T1000 (cell line): ENCODE measurements at regions not wholly inside any gene's neighbourhood (a gene's known extent, or its start where the extent isn't known, plus 50 kb on each side); places are given as distances from the start of the nearest gene placed in this dataset.

Experiments used
- DNase-seq: peaks from one replicate; lab custom pipeline; 2025; ENCODE audit warnings: mixed read lengths; lab: John Stamatoyannopoulos, UW

DNA sequence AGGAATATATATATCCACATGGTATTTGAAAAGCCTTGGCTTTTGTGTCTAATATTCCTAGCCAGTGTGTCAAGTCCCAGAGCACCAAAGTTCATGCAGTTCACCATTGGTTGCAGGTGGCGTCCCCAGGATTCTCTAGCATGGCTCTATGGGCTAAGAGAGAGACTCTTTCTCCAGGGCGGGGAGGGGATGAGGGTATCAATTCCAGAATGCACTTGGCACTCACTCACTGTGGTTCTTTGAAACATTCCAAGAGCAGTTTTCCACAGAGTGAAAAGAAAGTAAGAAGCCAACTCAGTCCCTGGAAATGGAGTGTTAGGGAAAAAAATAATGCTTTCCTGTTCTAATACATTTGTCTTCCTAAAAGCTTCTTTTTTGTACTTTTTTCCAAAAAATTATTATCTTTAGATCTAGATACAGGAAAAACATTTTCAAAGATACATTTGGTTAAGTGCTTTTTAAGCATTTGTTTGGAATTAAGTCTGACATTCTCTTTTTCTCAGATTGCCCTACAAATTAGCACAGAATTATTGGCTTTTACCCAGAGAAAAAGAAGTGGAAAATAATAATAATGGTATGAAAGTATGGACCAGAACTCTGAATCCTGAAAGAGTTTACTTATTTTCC lies 239.9 kb downstream of the PAX3 start:
- no peak for DNase-seq

GRCh38 chr2:222057347-222058073 lies 241.3 kb downstream of the PAX3 start:
- DNase-seq: no peak

- DNase-seq: no peak
Measured at GRCh38 chr2:222055328-222055727, 243.5 kb downstream of the PAX3 start.

DNA sequence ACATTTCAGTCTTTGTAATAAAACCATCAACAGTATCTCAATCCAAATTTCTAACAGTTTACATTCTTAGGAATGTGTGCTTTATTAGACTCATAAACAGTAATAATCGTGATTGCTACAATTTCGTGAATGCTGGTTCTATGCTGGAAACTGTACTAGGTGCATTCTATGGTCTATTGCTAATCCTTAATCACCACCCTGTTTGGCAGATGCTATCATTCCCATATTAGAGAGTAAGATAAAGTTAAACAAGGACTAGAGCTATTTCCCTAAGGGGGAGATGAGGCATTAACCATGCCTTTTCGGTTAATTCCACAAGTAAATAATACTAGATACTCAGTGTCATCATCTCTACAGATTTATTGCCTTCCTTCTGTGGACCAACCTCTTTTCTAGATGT lies 244.0 kb downstream of the PAX3 start:
- DNase-seq: no peak

DNA sequence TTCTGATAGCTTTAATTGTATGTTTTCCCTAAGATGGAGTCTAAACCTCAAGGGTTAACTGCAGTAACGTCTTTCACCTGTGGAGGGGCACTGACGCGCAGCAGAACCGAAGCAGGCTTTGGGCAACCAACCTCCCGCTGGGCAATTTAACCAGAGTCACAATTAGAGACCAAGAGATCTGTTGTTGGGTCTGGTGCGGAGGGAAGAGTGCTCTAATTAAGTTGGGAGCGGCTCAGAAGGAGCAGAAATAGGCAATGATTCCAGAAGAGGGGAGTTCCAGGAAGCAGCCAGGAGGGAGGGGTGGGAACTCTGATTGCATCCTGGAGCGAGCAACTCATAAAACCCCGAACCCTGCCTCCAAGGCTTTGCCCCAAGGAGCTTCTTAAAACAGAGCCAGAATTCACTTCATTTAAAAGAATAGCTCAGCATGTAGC lies 245.8 kb downstream of the PAX3 start:
- DNase-seq: no peak

- no peak for DNase-seq
Measured at GRCh38 chr2:222050981-222051380, 247.8 kb downstream of the PAX3 start.

- no peak for DNase-seq
Measured at GRCh38 chr2:222049946-222050345, 248.9 kb downstream of the PAX3 start.

GRCh38 chr2:222043897-222044296 lies 254.9 kb downstream of the PAX3 start:
- no peak for DNase-seq

GRCh38 chr2:222042666-222043065 lies 256.1 kb downstream of the PAX3 start:
- DNase-seq: no peak

- DNase-seq: no peak
Measured at GRCh38 chr2:222040333-222040732, 258.5 kb downstream of the PAX3 start.

- no peak for DNase-seq
Measured at GRCh38 chr2:222039821-222040220, 259.0 kb downstream of the PAX3 start.

DNA sequence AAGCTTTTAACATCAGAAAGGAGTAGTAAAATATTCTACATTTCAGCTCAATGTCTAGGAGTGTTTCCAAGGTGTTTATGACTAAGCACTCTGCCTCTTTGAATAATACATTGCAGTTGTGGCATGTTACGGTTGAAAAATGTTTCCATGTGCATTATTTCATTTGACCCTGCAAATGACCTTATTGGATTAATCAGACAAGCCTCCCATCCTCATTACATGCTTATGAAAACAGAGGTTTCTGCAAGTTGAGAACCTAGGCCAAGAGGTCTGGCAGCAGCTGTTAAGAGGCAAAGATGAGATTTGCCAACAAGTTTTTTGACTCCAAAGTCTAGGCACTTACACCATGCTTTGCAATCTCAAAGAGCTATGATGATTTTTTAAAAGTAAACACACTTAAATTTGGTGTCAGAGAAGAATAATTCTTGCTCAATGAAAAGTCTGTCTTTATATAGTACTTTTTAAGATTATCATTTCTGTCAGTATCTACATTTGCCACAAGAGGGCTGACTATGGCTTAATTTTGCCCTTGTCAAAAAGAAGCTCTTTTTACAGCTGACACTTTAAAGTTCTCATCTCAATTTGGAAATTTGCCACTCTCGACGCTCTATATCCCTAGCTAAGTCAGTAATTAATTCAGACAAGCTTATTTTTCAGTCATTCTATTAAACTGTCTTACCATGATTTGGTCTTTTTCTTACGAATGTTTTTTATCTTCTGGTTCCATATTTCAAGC lies 260.6 kb downstream of the PAX3 start:
- no peak for DNase-seq

DNA sequence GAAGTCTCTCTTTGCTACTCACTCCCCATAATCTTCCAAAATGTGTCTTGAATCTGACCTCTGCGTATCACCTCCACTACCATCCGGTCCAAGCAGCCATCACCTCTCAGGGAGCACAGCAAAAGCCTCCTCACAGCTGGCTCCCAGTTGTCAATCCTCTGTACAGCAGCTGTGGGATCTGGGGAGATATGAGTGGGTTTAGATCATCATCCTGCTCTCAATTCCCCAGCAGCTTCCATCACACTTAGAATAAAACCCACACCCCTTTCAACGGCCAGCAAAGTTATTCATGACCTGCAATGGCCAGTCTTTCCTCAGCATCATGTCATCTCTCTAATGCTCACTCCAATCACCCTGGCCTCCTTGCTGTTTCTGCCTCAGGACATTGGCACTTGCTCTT lies 261.6 kb downstream of the PAX3 start:
- no peak for DNase-seq

DNA sequence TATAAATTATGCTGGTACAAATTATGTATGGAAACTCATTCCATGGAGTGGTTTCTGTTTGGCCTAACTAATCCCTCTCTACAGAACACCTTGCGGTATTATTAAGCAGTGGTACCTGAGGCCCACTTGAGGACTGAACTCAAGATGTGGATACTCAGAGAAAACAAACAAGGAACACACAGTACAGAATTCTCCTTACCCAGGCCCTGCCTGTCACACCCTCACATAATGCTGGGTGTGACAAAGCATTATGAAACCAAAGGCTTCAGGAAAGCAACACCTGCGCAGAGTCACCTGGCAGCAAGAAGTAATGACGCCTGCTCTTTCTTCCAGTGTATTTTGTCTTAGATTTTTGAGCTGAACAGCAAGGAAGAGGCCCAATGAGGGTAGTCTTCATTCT lies 264.7 kb downstream of the PAX3 start:
- no peak for DNase-seq

- DNase-seq: no peak
Measured at GRCh38 chr2:222033541-222033940, 265.3 kb downstream of the PAX3 start.

- no peak for DNase-seq
Measured at GRCh38 chr2:222025881-222026271, 272.9 kb downstream of the PAX3 start.

DNA sequence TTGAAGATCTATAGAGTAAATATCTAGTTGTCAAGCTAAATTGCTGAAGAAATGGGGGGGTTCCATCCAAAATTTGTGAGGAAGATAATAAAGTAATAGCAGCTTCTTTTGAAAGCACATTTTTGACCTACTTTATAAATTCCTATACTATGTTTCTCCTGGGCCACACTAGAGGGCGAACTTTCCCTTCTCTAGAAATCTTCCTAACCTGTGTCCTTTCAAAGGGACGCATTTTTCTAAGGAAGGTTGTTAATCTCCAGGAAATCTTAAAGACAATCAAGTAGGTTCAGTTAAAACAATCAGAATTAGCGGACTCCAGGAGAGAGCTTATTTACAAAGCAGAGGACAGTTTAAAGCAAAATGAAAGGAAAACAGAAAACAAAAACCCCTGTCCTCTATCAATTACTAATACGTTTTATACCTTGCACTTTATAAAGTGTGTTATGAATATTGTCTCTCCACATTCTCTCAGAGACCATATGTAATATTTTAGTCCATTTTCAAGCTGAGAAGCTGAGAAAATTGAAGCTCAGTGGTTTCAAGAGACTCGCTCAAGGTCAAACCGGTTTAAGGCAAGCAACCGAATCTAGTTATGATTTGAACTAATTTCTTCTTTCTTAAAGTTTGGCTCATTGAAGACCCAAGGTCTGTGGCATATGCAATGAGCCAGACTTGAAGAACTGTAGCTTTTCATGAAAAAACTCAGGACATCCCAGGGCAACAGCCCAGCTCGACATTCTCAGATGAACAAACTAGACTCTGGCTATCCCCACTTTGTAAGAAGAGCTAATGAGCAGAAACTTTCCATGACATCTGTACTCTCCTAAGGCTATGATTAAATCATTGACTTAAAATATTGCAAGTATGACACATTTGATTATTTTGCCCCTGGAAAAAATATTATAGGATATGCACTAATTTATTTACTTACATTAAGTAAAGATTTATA lies 273.6 kb downstream of the PAX3 start:
- no peak for DNase-seq

GRCh38 chr2:222017252-222017850 lies 281.4 kb downstream of the PAX3 start:
- DNase-seq: no peak

DNA sequence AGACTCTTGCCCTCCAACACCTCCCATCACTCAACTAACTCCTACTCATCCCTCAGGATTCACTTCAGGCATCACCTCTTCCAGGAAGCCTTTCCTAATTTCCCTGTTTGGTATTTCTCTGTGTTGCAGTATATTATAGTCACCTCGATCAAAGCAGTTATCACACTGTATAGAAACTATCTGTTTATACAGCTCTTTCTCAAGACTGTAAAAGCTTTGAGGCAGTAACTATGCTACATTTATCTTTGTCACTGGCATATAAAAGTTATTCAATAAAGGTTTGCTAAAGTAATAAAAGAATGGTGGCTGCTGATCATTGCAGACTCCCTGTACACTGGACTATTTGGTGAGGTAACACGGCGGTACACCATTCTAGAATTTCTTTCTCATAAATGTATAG lies 284.9 kb downstream of the PAX3 start:
- no peak for DNase-seq

- DNase-seq: peak; percentile 8
Measured at GRCh38 chr2:222000326-222000725, 298.5 kb downstream of the PAX3 start.

GRCh38 chr2:221999717-222000116 lies 299.1 kb downstream of the PAX3 start:
- DNase-seq: peak; percentile 14

DNA sequence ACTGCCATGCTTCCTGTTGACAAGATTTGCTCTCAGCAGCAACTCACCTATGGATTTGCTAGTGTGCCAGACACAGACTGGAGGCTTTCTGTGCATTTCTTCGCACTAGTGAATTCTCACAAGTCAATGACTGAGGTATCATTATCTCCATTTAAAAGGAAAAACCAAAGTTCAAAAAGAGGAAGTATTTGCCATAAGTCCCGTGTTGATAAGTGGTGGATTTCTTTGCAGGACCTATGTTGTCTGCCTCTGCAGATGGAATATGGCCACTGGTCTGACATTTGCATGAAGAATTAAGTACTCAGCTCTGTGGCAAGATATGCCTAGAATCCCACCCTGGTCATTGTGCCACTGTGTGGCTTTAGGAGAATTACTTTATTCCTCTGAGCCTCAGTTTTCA lies 299.6 kb downstream of the PAX3 start:
- no peak for DNase-seq
